Globus pallidus (tissue), 1 donor: ENCODE measurements at regions not wholly inside any gene's neighbourhood (a gene's known extent, or its start where the extent isn't known, plus 50 kb on each side); places are given as distances from the start of the nearest gene placed in this dataset.
"Not testable (repeated sequence)": the region's sequence is repeated elsewhere in the genome, so short reads cannot be mapped to it uniquely, and the experiment has no call there.

Source experiments
- DNase-seq: peaks from one replicate; pipeline ENCODE4 v3.0.0-alpha.2; 2015; ENCODE audit warnings: low spot score

- no peak for DNase-seq
These were observed 254.3 kb downstream of the SOX4 start for GRCh38 chr6:21847711-21848480.

- no peak for DNase-seq
These were observed 257.1 kb downstream of the SOX4 start for GRCh38 chr6:21850691-21851090.

GRCh38 chr6:21855811-21856455 is 262.4 kb downstream of the SOX4 start:
- no peak for DNase-seq

GRCh38 chr6:21856456-21856825 is 262.9 kb downstream of the SOX4 start:
- DNase-seq: no peak

GRCh38 chr6:21856844-21857243 is 263.3 kb downstream of the SOX4 start:
- no peak for DNase-seq

GRCh38 chr6:21858076-21858475 is 264.5 kb downstream of the SOX4 start:
- DNase-seq: no peak

GRCh38 chr6:21859193-21859735 is 265.7 kb downstream of the SOX4 start:
- no peak for DNase-seq

GRCh38 chr6:21861942-21862341 is 268.4 kb downstream of the SOX4 start:
- no peak for DNase-seq

GRCh38 chr6:21864206-21864605 is 270.7 kb downstream of the SOX4 start:
- no peak for DNase-seq

- no peak for DNase-seq
These were observed 274.7 kb downstream of the SOX4 start for GRCh38 chr6:21868226-21868625.

- no peak for DNase-seq
These were observed 275.7 kb downstream of the SOX4 start for GRCh38 chr6:21869085-21869771.

GRCh38 chr6:21870076-21870730 is 276.7 kb downstream of the SOX4 start:
- DNase-seq: no peak

- DNase-seq: no peak
These were observed 278.3 kb downstream of the SOX4 start for GRCh38 chr6:21871831-21872230.

GRCh38 chr6:21872749-21873148 is 279.2 kb downstream of the SOX4 start:
- DNase-seq: no peak

GRCh38 chr6:21873562-21873961 is 280.0 kb downstream of the SOX4 start:
- DNase-seq: no peak

- no peak for DNase-seq
These were observed 280.8 kb downstream of the SOX4 start for GRCh38 chr6:21874372-21874771.

GRCh38 chr6:21877037-21877436 is 283.5 kb downstream of the SOX4 start:
- DNase-seq: not testable (repeated sequence)

GRCh38 chr6:21880249-21880648 is 286.7 kb downstream of the SOX4 start:
- not testable (repeated sequence) for DNase-seq

- no peak for DNase-seq
These were observed 288.5 kb downstream of the SOX4 start for GRCh38 chr6:21881969-21882465.

- no peak for DNase-seq
These were observed 290.2 kb downstream of the SOX4 start for GRCh38 chr6:21883595-21884328.

GRCh38 chr6:21885111-21885510 is 291.6 kb downstream of the SOX4 start:
- no peak for DNase-seq
